GM23338 (cell line): ENCODE measurements at regions not wholly inside any gene's neighbourhood (a gene's known extent, or its start where the extent isn't known, plus 50 kb on each side); places are given as distances from the start of the nearest gene placed in this dataset.

Experiments
- ATAC-seq: fragments of 200-7000 bp; cut with Tn5 transposase; 3 replicates; pipeline ENCODE4 v1.9.1; 2020
- DNase-seq: peaks from one replicate; pipeline ENCODE4 v3.0.0-alpha.2; 2015; ENCODE audit warnings: low spot score
- H2AFZ ChIP-seq: fragments of 200-600 bp; sonication (generic); 2 replicates; pipeline ENCODE4 v1.8.0; 2016; ENCODE audit warnings: antibody characterized with exemption, mild to moderate bottlenecking, moderate library complexity
- H3F3A ChIP-seq: fragments of 200-600 bp; sonication (generic); replicated peaks from 2 replicates; pipeline ENCODE4 v1.8.0; 2017; ENCODE audit warnings: antibody characterized with exemption, mixed run types, low read depth
- H3K27ac ChIP-seq: fragments of 200-600 bp; sonication (generic); 2 replicates; pipeline ENCODE4 v1.6.1; 2016; ENCODE audit warnings: low read depth
- H3K27me3 ChIP-seq: fragments of 200-600 bp; sonication (generic); 2 replicates; pipeline ENCODE4 v1.8.0; 2016; ENCODE audit warnings: mild to moderate bottlenecking, mixed run types, moderate library complexity; ENCODE audit not compliant: insufficient read depth
- H3K36me3 ChIP-seq: fragments of 200-600 bp; sonication (generic); 2 replicates; pipeline ENCODE4 v1.8.0; 2016; ENCODE audit warnings: mild to moderate bottlenecking; ENCODE audit not compliant: insufficient read depth
- H3K4me1 ChIP-seq: fragments of 200-600 bp; sonication (generic); 2 replicates; pipeline ENCODE4 v1.8.0; 2016; ENCODE audit warnings: mild to moderate bottlenecking, moderate library complexity; ENCODE audit not compliant: insufficient read depth
- H3K4me2 ChIP-seq: fragments of 200-600 bp; sonication (generic); 2 replicates; pipeline ENCODE4 v1.7.1; 2017; ENCODE audit warnings: mixed run types
- H3K4me3 ChIP-seq: fragments of 200-600 bp; sonication (generic); 2 replicates; pipeline ENCODE4 v1.6.1; 2016; ENCODE audit warnings: mixed run types
- H3K79me2 ChIP-seq: fragments of 200-600 bp; sonication (generic); replicated peaks from 2 replicates; pipeline ENCODE4 v1.8.0; 2017; ENCODE audit warnings: mild to moderate bottlenecking; ENCODE audit not compliant: insufficient read depth
- H3K9me2 ChIP-seq: fragments of 200-600 bp; sonication (generic); 2 replicates; pipeline ENCODE4 v1.8.0; 2017; ENCODE audit not compliant: insufficient read depth
- H4K20me1 ChIP-seq: fragments of 200-600 bp; sonication (generic); replicated peaks from 2 replicates; pipeline ENCODE4 v1.8.0; 2017; ENCODE audit warnings: mild to moderate bottlenecking; ENCODE audit not compliant: insufficient read depth
- H3K27ac Mint-ChIP-seq: 2 replicates; pipeline ENCODE4 v1.8.0; 2020; ENCODE audit warnings: inconsistent platforms, mild to moderate bottlenecking, moderate library complexity, mixed read lengths
- H3K27me3 Mint-ChIP-seq: 3 replicates; pipeline ENCODE4 v1.8.0; 2022; ENCODE audit warnings: low read depth, mild to moderate bottlenecking, moderate library complexity, mixed read lengths, inconsistent platforms; ENCODE audit not compliant: insufficient read depth, poor library complexity
- H3K36me3 Mint-ChIP-seq: 3 replicates; pipeline ENCODE4 v1.8.0; 2021; ENCODE audit warnings: low read depth, mild to moderate bottlenecking, inconsistent platforms, moderate library complexity, mixed read lengths
- H3K4me1 Mint-ChIP-seq: 3 replicates; pipeline ENCODE4 v1.8.0; 2020; ENCODE audit warnings: mild to moderate bottlenecking, inconsistent platforms, mixed read lengths
- H3K4me3 Mint-ChIP-seq: 3 replicates; pipeline ENCODE4 v1.8.0; 2021; ENCODE audit warnings: moderate library complexity, mild to moderate bottlenecking, inconsistent platforms, mixed read lengths
- H3K9me3 Mint-ChIP-seq: 3 replicates; pipeline ENCODE4 v1.8.0; 2020; ENCODE audit warnings: moderate library complexity, mild to moderate bottlenecking, inconsistent platforms, mixed read lengths
- CREB1 ChIP-seq: fragments of 250-450 bp; sonication (Bioruptor Pico); IDR thresholded peaks from 2 replicates; pipeline ENCODE4 v1.5.0; 2020; ENCODE audit warnings: low read depth, mild to moderate bottlenecking, moderate library complexity
- EZH2 ChIP-seq: fragments of 200-600 bp; sonication (generic); IDR thresholded peaks from one replicate; pipeline ENCODE4 v1.8.0; 2017; ENCODE audit warnings: antibody characterized with exemption, mild to moderate bottlenecking, low read depth; ENCODE audit not compliant: unreplicated experiment
- EZH2phosphoT487 ChIP-seq: fragments of 200-600 bp; sonication (generic); IDR thresholded peaks from one replicate; pipeline ENCODE4 v1.8.1; 2018; ENCODE audit warnings: antibody characterized with exemption; ENCODE audit not compliant: unreplicated experiment
- NANOG ChIP-seq: IDR thresholded peaks from 2 replicates; pipeline ENCODE4 v1.6.1; 2016; ENCODE audit warnings: antibody characterized with exemption, borderline replicate concordance
- POLR2AphosphoS5 ChIP-seq: IDR thresholded peaks from 2 replicates; pipeline ENCODE4 v1.6.1; 2016; ENCODE audit warnings: antibody characterized with exemption, low read depth
- ZNF114 ChIP-seq: fragments of 250-450 bp; sonication (Bioruptor Pico); IDR thresholded peaks from 2 replicates; pipeline ENCODE4 v1.5.0; 2020; ENCODE audit warnings: mild to moderate bottlenecking, moderate library complexity
- ZNF331 ChIP-seq: fragments of 250-450 bp; sonication (Bioruptor Pico); IDR thresholded peaks from 2 replicates; pipeline ENCODE4 v1.5.0; 2020; ENCODE audit warnings: low read depth, mild to moderate bottlenecking, moderate library complexity
- TF ChIP-seq, protein P1 (sequence below): fragments of 250-450 bp; sonication (Bioruptor Pico); IDR thresholded peaks from 2 replicates; pipeline ENCODE4 v1.5.0; 2020; ENCODE audit warnings: mild to moderate bottlenecking, moderate library complexity
- TF ChIP-seq, protein P2 (sequence below): IDR thresholded peaks from 2 replicates; pipeline ENCODE4 v1.6.1; 2016; ENCODE audit warnings: antibody characterized with exemption

DNA sequence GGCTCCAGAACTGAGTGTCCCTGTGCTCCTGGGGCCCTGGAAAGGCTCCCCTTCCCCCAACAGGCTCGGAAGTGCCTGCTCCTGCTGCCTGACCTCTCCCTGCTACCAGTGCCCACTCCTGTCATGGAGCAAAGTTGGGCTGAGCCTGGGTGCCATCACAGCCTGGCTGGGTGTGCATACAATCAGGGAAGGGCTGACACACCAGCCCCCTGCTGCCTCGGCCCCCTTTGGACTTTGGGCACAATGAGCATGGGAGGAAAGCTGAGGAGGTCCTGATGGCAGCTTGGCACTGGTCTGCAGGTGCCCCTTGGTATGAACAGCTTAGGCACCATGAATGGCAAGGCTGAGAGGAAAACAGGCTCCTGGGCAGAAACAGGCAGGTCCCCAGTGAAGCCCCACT, 405.0 kb downstream of the PID1 start (continued):
- TF ChIP-seq, protein P1, sequence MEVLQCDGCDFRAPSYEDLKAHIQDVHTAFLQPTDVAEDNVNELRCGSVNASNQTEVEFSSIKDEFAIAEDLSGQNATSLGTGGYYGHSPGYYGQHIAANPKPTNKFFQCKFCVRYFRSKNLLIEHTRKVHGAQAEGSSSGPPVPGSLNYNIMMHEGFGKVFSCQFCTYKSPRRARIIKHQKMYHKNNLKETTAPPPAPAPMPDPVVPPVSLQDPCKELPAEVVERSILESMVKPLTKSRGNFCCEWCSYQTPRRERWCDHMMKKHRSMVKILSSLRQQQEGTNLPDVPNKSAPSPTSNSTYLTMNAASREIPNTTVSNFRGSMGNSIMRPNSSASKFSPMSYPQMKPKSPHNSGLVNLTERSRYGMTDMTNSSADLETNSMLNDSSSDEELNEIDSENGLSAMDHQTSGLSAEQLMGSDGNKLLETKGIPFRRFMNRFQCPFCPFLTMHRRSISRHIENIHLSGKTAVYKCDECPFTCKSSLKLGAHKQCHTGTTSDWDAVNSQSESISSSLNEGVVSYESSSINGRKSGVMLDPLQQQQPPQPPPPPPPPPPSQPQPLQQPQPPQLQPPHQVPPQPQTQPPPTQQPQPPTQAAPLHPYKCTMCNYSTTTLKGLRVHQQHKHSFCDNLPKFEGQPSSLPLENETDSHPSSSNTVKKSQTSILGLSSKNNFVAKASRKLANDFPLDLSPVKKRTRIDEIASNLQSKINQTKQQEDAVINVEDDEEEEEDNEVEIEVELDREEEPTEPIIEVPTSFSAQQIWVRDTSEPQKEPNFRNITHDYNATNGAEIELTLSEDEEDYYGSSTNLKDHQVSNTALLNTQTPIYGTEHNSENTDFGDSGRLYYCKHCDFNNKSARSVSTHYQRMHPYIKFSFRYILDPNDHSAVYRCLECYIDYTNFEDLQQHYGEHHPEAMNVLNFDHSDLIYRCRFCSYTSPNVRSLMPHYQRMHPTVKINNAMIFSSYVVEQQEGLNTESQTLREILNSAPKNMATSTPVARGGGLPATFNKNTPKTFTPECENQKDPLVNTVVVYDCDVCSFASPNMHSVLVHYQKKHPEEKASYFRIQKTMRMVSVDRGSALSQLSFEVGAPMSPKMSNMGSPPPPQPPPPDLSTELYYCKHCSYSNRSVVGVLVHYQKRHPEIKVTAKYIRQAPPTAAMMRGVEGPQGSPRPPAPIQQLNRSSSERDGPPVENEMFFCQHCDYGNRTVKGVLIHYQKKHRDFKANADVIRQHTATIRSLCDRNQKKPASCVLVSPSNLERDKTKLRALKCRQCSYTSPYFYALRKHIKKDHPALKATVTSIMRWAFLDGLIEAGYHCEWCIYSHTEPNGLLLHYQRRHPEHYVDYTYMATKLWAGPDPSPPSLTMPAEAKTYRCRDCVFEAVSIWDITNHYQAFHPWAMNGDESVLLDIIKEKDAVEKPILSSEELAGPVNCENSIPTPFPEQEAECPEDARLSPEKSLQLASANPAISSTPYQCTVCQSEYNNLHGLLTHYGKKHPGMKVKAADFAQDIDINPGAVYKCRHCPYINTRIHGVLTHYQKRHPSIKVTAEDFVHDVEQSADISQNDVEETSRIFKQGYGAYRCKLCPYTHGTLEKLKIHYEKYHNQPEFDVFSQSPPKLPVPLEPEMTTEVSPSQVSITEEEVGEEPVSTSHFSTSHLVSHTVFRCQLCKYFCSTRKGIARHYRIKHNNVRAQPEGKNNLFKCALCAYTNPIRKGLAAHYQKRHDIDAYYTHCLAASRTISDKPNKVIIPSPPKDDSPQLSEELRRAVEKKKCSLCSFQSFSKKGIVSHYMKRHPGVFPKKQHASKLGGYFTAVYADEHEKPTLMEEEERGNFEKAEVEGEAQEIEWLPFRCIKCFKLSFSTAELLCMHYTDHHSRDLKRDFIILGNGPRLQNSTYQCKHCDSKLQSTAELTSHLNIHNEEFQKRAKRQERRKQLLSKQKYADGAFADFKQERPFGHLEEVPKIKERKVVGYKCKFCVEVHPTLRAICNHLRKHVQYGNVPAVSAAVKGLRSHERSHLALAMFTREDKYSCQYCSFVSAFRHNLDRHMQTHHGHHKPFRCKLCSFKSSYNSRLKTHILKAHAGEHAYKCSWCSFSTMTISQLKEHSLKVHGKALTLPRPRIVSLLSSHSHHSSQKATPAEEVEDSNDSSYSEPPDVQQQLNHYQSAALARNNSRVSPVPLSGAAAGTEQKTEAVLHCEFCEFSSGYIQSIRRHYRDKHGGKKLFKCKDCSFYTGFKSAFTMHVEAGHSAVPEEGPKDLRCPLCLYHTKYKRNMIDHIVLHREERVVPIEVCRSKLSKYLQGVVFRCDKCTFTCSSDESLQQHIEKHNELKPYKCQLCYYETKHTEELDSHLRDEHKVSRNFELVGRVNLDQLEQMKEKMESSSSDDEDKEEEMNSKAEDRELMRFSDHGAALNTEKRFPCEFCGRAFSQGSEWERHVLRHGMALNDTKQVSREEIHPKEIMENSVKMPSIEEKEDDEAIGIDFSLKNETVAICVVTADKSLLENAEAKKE, result no peak
- TF ChIP-seq, protein P2, sequence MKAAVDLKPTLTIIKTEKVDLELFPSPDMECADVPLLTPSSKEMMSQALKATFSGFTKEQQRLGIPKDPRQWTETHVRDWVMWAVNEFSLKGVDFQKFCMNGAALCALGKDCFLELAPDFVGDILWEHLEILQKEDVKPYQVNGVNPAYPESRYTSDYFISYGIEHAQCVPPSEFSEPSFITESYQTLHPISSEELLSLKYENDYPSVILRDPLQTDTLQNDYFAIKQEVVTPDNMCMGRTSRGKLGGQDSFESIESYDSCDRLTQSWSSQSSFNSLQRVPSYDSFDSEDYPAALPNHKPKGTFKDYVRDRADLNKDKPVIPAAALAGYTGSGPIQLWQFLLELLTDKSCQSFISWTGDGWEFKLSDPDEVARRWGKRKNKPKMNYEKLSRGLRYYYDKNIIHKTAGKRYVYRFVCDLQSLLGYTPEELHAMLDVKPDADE, result no peak
- TF ChIP-seq EZH2, result no peak
- TF ChIP-seq NANOG, result no peak
- no peak for TF ChIP-seq EZH2phosphoT487
- TF ChIP-seq ZNF114 (CRISPR knock-in tag), result no peak
- no peak for TF ChIP-seq ZNF331 (CRISPR knock-in tag)
- no peak for TF ChIP-seq POLR2AphosphoS5
- no peak for TF ChIP-seq CREB1

DNA sequence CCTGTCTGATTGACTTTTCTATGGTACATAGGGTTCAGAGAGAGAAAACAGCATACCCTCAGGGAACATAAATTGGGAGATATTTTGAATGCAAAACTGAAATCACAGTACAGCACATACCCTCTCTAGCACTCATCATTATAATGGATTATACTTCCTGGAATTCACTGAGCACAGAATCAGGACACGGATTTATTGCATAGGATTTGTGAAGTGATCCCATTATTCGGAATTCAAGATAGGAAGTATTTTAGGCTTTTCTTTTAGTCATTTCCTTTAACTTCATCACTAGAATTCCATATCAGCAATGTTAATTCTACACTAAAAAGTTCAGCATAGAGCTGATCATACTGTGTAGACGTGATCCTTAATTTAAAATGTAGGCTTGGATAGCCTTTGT, 407.0 kb downstream of the PID1 start:
- H3K79me2 ChIP-seq, result no peaks in the 10 kb centered on the region
- peaks cover 7% of the 10 kb centered on the region for H3K4me1 Mint-ChIP-seq
- peaks cover 8% of the 10 kb centered on the region for H3K9me3 Mint-ChIP-seq
- no peak overlapping the region for H3K27ac Mint-ChIP-seq
- peaks cover 9% of the 10 kb centered on the region for H3K36me3 Mint-ChIP-seq
- no peaks in the 10 kb centered on the region for H4K20me1 ChIP-seq
- H3K27me3 ChIP-seq, result no peaks in the 10 kb centered on the region
- H3K4me2 ChIP-seq, result no peak overlapping the region
- H3K27ac ChIP-seq, result no peak overlapping the region
- no peaks in the 10 kb centered on the region for H3K27me3 Mint-ChIP-seq
- no peak for DNase-seq
- no peaks in the 10 kb centered on the region for H3F3A ChIP-seq
- H3K36me3 ChIP-seq, result no peaks in the 10 kb centered on the region
- no peak overlapping the region for H2AFZ ChIP-seq
- H3K9me2 ChIP-seq, result no peaks in the 10 kb centered on the region; the same call in 1 of the 2 replicates
- no peak overlapping the region for H3K4me3 Mint-ChIP-seq
- H3K4me3 ChIP-seq, result no peak overlapping the region
- H3K4me1 ChIP-seq, result 0 out of 2 replicates have a peak, but pooled peaks cover 4% of the 10 kb centered on the region
- ATAC-seq, result no peak
- TF ChIP-seq, protein P1, result no peak
- TF ChIP-seq NANOG (no peak), ZNF331 (CRISPR knock-in tag) (no peak), POLR2AphosphoS5 (no peak)
